ENCODE measurements at regions not wholly inside any gene's neighbourhood (a gene's known extent, or its start where the extent isn't known, plus 50 kb on each side); places are given as distances from the start of the nearest gene placed in this dataset.
"Not testable (repeated sequence)": the region's sequence is repeated elsewhere in the genome, so short reads cannot be mapped to it uniquely, and the experiment has no call there.

- ATAC-seq (no peak), DNase-seq (no peak)
- no peak for TF ChIP-seq CTCF (IDR thresholded peaks at IDR 0.05)
- intact Hi-C loops (cut with DNase I): no loop called here
- H3K4me3 ChIP-seq: no peak overlapping the region
- H3K27ac ChIP-seq: no peak overlapping the region
- H3K36me3 ChIP-seq: no peaks in the 10 kb centered on the region
- H3K4me1 ChIP-seq: no peaks in the 10 kb centered on the region
- no peaks in the 10 kb centered on the region for H3K9me3 ChIP-seq
- no peaks in the 10 kb centered on the region for H3K27me3 ChIP-seq
Measured at GRCh38 chr17:21602176-21602575, 90.1 kb upstream of the KCNJ18 start.

GRCh38 chr17:21603292-21603691, 89.0 kb upstream of the KCNJ18 start:
- H3K4me1 ChIP-seq; H3K36me3 ChIP-seq; H3K9me3 ChIP-seq; DNase-seq; ATAC-seq; H3K27me3 ChIP-seq; H3K27ac ChIP-seq; H3K4me3 ChIP-seq; intact Hi-C loops (cut with DNase I): not testable (repeated sequence)

- H3K36me3 ChIP-seq; H3K27me3 ChIP-seq; intact Hi-C loops (cut with DNase I); ATAC-seq; H3K4me3 ChIP-seq; H3K9me3 ChIP-seq; H3K4me1 ChIP-seq; DNase-seq; H3K27ac ChIP-seq: not testable (repeated sequence)
Measured at GRCh38 chr17:21611443-21611842, 80.9 kb upstream of the KCNJ18 start.

- H3K27me3 ChIP-seq; ATAC-seq; H3K36me3 ChIP-seq; H3K4me1 ChIP-seq; DNase-seq; H3K9me3 ChIP-seq; H3K4me3 ChIP-seq; H3K27ac ChIP-seq; intact Hi-C loops (cut with DNase I): not testable (repeated sequence)
Measured at GRCh38 chr17:21612123-21613070, 79.9 kb upstream of the KCNJ18 start.

GRCh38 chr17:21613071-21613429, 79.3 kb upstream of the KCNJ18 start:
- Histone ChIP-seq H3K4me1 (no peaks in the 10 kb centered on the region), H3K4me3 (no peak overlapping the region), H3K27ac (no peak overlapping the region), H3K9me3 (no peaks in the 10 kb centered on the region), H3K27me3 (no peaks in the 10 kb centered on the region), H3K36me3 (no peaks in the 10 kb centered on the region)
- TF ChIP-seq CTCF (IDR thresholded peaks at IDR 0.05): no peak
- intact Hi-C loops (cut with DNase I): no loop called here
- no peak for ATAC-seq
- no peak for DNase-seq

GRCh38 chr17:21626987-21627386, 65.3 kb upstream of the KCNJ18 start:
- H3K36me3 ChIP-seq; H3K4me1 ChIP-seq; ATAC-seq; H3K27me3 ChIP-seq; H3K4me3 ChIP-seq; DNase-seq; intact Hi-C loops (cut with DNase I); H3K9me3 ChIP-seq; H3K27ac ChIP-seq: not testable (repeated sequence)

All from left lung (tissue), 4 donors.